H9 (cell line): ENCODE measurements at regions not wholly inside any gene's neighbourhood (a gene's known extent, or its start where the extent isn't known, plus 50 kb on each side); places are given as distances from the start of the nearest gene placed in this dataset.

Experiments used
- DNase-seq: peaks from one replicate; pipeline ENCODE4 v3.0.0-alpha.2; 2017
- H2AFZ ChIP-seq: one replicate; pipeline ENCODE4 v1.6.1; 2013; ENCODE audit warnings: mild to moderate bottlenecking, low read length, control low read depth, moderate library complexity
- H2AK5ac ChIP-seq: 2 replicates; pipeline ENCODE4 v1.6.1; 2013; ENCODE audit warnings: low read length, control low read depth, mixed read lengths; ENCODE audit not compliant: insufficient read length
- H2BK120ac ChIP-seq: one replicate; pipeline ENCODE4 v1.6.1; 2013; ENCODE audit warnings: low read depth, mild to moderate bottlenecking, low read length, control low read depth, inconsistent platforms; ENCODE audit not compliant: poor library complexity, severe bottlenecking
- H2BK12ac ChIP-seq: 2 replicates; pipeline ENCODE4 v1.6.1; 2013; ENCODE audit warnings: low read length, control low read depth, mixed read lengths, low read depth; ENCODE audit not compliant: insufficient read length
- H2BK15ac ChIP-seq: 2 replicates; pipeline ENCODE4 v1.6.1; 2013; ENCODE audit warnings: low read depth, low read length, control low read depth
- H2BK20ac ChIP-seq: one replicate; pipeline ENCODE4 v1.6.1; 2013; ENCODE audit warnings: low read depth, mild to moderate bottlenecking, low read length, control low read depth, inconsistent platforms; ENCODE audit not compliant: poor library complexity, severe bottlenecking
- H2BK5ac ChIP-seq: 2 replicates; pipeline ENCODE4 v1.6.1; 2013; ENCODE audit warnings: low read length, control low read depth, mixed read lengths; ENCODE audit not compliant: insufficient read length
- H3K14ac ChIP-seq: 2 replicates; pipeline ENCODE4 v1.6.1; 2013; ENCODE audit warnings: low read length, control low read depth; ENCODE audit not compliant: insufficient read depth
- H3K18ac ChIP-seq: 2 replicates; pipeline ENCODE4 v1.6.1; 2013; ENCODE audit warnings: low read depth, mild to moderate bottlenecking, mixed read lengths, low read length, control low read depth; ENCODE audit not compliant: insufficient read length
- H3K23ac ChIP-seq: 2 replicates; pipeline ENCODE4 v1.6.1; 2013; ENCODE audit warnings: low read length, control low read depth, mixed read lengths, low read depth; ENCODE audit not compliant: insufficient read length
- H3K23me2 ChIP-seq: 2 replicates; pipeline ENCODE4 v1.6.1; 2013; ENCODE audit warnings: low read depth, mild to moderate bottlenecking, mixed read lengths, low read length, control low read depth; ENCODE audit not compliant: insufficient read length, poor library complexity, severe bottlenecking
- H3K27ac ChIP-seq: 2 replicates; pipeline ENCODE4 v1.5.1; 2013; ENCODE audit warnings: low read length, control low read depth, mixed read lengths, low read depth; ENCODE audit not compliant: insufficient read length
- H3K27me3 ChIP-seq: 2 replicates; pipeline ENCODE4 v1.6.1; 2013; ENCODE audit warnings: low read length, control low read depth, inconsistent platforms; ENCODE audit not compliant: insufficient read depth
- H3K4ac ChIP-seq: 2 replicates; pipeline ENCODE4 v1.6.1; 2013; ENCODE audit warnings: low read depth, mild to moderate bottlenecking, control low read depth, inconsistent platforms, low read length, moderate library complexity
- H3K4me1 ChIP-seq: 2 replicates; pipeline ENCODE4 v1.6.1; 2013; ENCODE audit warnings: low read length, control low read depth, inconsistent platforms; ENCODE audit not compliant: insufficient read depth
- H3K4me2 ChIP-seq: 2 replicates; pipeline ENCODE4 v1.6.1; 2013; ENCODE audit warnings: low read length, control low read depth, mixed read lengths; ENCODE audit not compliant: insufficient read length, insufficient read depth
- H3K56ac ChIP-seq: 2 replicates; pipeline ENCODE4 v1.6.1; 2013; ENCODE audit warnings: low read depth, mild to moderate bottlenecking, mixed read lengths, low read length, control low read depth; ENCODE audit not compliant: insufficient read length
- H3K79me1 ChIP-seq: 2 replicates; pipeline ENCODE4 v1.6.1; 2013; ENCODE audit warnings: low read depth, mild to moderate bottlenecking, moderate library complexity, low read length, control low read depth, inconsistent platforms; ENCODE audit not compliant: insufficient read depth, poor library complexity, severe bottlenecking
- H3K79me2 ChIP-seq: 2 replicates; pipeline ENCODE4 v1.6.1; 2013; ENCODE audit warnings: low read length, control low read depth, inconsistent platforms; ENCODE audit not compliant: insufficient read depth
- H3K9ac ChIP-seq: 2 replicates; pipeline ENCODE4 v1.6.1; 2013; ENCODE audit warnings: low read length, control low read depth, mixed read lengths; ENCODE audit not compliant: insufficient read length; ENCODE audit errors: extremely low read depth
- H3K9me3 ChIP-seq: one replicate; pipeline ENCODE4 v1.6.1; 2013; ENCODE audit warnings: low read depth, low read length, inconsistent platforms; ENCODE audit not compliant: control insufficient read depth
- H3T11ph ChIP-seq: one replicate; pipeline ENCODE4 v1.6.1; 2013; ENCODE audit warnings: mild to moderate bottlenecking, low read length, control low read depth, inconsistent platforms
- H4K20me1 ChIP-seq: one replicate; pipeline ENCODE4 v1.6.1; 2013; ENCODE audit not compliant: control insufficient read depth, insufficient read length, insufficient read depth
- H4K5ac ChIP-seq: 2 replicates; pipeline ENCODE4 v1.6.1; 2013; ENCODE audit warnings: low read depth, mild to moderate bottlenecking, mixed read lengths, low read length, control low read depth; ENCODE audit not compliant: insufficient read length
- H4K8ac ChIP-seq: replicated peaks from 2 replicates; pipeline ENCODE4 v1.6.1; 2013; ENCODE audit warnings: low read length, control low read depth, mixed read lengths, low read depth; ENCODE audit not compliant: insufficient read length
- H4K91ac ChIP-seq: 2 replicates; pipeline ENCODE4 v1.6.1; 2013; ENCODE audit warnings: low read depth, mild to moderate bottlenecking, moderate library complexity, mixed read lengths, low read length, control low read depth; ENCODE audit not compliant: insufficient read length
- H3K27ac Mint-ChIP-seq, 3 experiments: 2 replicates in 2 of 3; 3 replicates in 1 of 3; pipeline ENCODE4 v1.8.0; 2020 to 2021; ENCODE audit warnings: mixed read lengths in 3 of 3, mild to moderate bottlenecking in 1 of 3, moderate library complexity in 1 of 3
- H3K27me3 Mint-ChIP-seq: 2 replicates; pipeline ENCODE4 v1.8.0; 2021; ENCODE audit warnings: low read depth, mild to moderate bottlenecking, moderate library complexity, mixed read lengths
- H3K36me3 Mint-ChIP-seq, 3 experiments: 2 replicates in 2 of 3; 3 replicates in 1 of 3; pipeline ENCODE4 v1.8.0; 2020 to 2021; ENCODE audit warnings: low read depth in 3 of 3, mixed read lengths in 3 of 3; ENCODE audit not compliant: insufficient read depth in 1 of 3
- H3K4me1 Mint-ChIP-seq, 2 experiments: 2 replicates each; pipeline ENCODE4 v1.8.0; 2020; ENCODE audit warnings: mixed read lengths in 2 of 2
- H3K4me3 Mint-ChIP-seq, 2 experiments: 2 replicates in 1 of 2; 3 replicates in 1 of 2; pipeline ENCODE4 v1.8.0; 2020 to 2021; ENCODE audit warnings: mild to moderate bottlenecking in 2 of 2, mixed read lengths in 2 of 2, moderate library complexity in 1 of 2
- H3K9me3 Mint-ChIP-seq, 2 experiments: 2 replicates in 1 of 2; 3 replicates in 1 of 2; pipeline ENCODE4 v1.8.0; 2020; ENCODE audit warnings: mild to moderate bottlenecking in 2 of 2, mixed read lengths in 2 of 2, moderate library complexity in 1 of 2
- CTCF ChIP-seq: fragments of 200-600 bp; sonication (generic); conservative IDR thresholded peaks from 3 replicates; pipeline ENCODE4 v1.8.0; 2021; ENCODE audit warnings: antibody characterized with exemption, mild to moderate bottlenecking
- WGBS: extraction: QIAGEN DNeasy Blood & Tissue Kit; methylation state at CpG from one replicate; pipeline ENCODE4 v1.1.7; 2013; ENCODE audit warnings: missing lambda C conversion rate, low lambda C conversion rate, mixed read lengths; ENCODE audit not compliant: insufficient read length; ENCODE audit errors: extremely low coverage; 5-methylcytosine and 5-hydroxymethylcytosine counted together

GRCh38 chr4:176897226-176897625 is 104.5 kb upstream of the VEGFC start:
- no peak overlapping the region for H3K27ac Mint-ChIP-seq
- Histone ChIP-seq H3K18ac (no peak overlapping the region), H3K27ac (no peak overlapping the region), H3T11ph (no peak overlapping the region), H3K23me2 (no peaks in the 10 kb centered on the region), H4K20me1 (no peaks in the 10 kb centered on the region), H2BK5ac (no peak overlapping the region), H3K9me3 (no peaks in the 10 kb centered on the region), H3K56ac (no peak overlapping the region), H3K27me3 (no peaks in the 10 kb centered on the region), H3K23ac (no peak overlapping the region), H2BK120ac (no peak overlapping the region), H3K9ac (no peak overlapping the region), H2AK5ac (no peak overlapping the region), H3K4me2 (no peak overlapping the region), H2BK12ac (no peak overlapping the region), H3K4ac (no peak overlapping the region), H2BK15ac (no peak overlapping the region), H3K79me2 (no peaks in the 10 kb centered on the region), H4K91ac (no peak overlapping the region), H3K14ac (no peak overlapping the region), H2AFZ (no peak overlapping the region), H2BK20ac (no peak overlapping the region), H3K79me1 (no peaks in the 10 kb centered on the region), H3K4me1 (no peaks in the 10 kb centered on the region), H4K5ac (no peak overlapping the region), H4K8ac (no peak overlapping the region)
- TF ChIP-seq CTCF, result no peak
- no peak overlapping the region for H3K4me3 Mint-ChIP-seq
- H3K9me3 Mint-ChIP-seq, result no peaks in the 10 kb centered on the region
- DNase-seq, result no peak
- H3K27me3 Mint-ChIP-seq, result no peaks in the 10 kb centered on the region
- H3K4me1 Mint-ChIP-seq, result no peaks in the 10 kb centered on the region
- H3K36me3 Mint-ChIP-seq, result no peaks in the 10 kb centered on the region
- no CpG with 5 or more reads among the region's 2 CpGs for WGBS
